HG03064 (cell line): ENCODE measurements at regions not wholly inside any gene's neighbourhood (a gene's known extent, or its start where the extent isn't known, plus 50 kb on each side); places are given as distances from the start of the nearest gene placed in this dataset.

Source experiments
- ATAC-seq: cut with Tn5 transposase; IDR thresholded peaks from one replicate; pipeline ENCODE4 v1.9.1; 2021; ENCODE audit warnings: low read depth; ENCODE audit not compliant: unreplicated experiment

- no peak for ATAC-seq
Measured at GRCh38 chr2:5839550-5839949, 147.4 kb downstream of the SOX11 start.

DNA sequence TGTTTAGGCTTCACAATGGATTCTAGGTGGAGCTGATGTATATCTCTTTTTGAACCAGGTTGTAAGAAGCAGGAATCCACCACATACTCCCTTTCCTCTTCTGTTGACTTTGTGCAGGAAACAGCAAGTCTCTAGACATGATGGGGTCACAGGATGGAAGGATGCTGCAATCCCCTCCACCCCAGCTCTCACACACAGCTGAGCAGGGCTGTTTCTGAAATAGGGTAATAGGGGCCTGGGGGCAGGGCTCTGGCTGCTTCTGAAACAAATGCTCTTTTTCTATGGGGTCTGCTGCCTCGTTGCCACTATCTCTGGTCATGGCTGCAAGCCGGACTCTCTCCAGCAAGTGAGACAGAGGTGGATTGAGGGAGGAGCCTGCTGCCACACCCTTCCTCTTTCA lies 148.9 kb downstream of the SOX11 start:
- ATAC-seq, result no peak

GRCh38 chr2:5842326-5842725 lies 150.1 kb downstream of the SOX11 start:
- no peak for ATAC-seq

GRCh38 chr2:5845798-5846330 lies 153.7 kb downstream of the SOX11 start:
- ATAC-seq, result no peak

DNA sequence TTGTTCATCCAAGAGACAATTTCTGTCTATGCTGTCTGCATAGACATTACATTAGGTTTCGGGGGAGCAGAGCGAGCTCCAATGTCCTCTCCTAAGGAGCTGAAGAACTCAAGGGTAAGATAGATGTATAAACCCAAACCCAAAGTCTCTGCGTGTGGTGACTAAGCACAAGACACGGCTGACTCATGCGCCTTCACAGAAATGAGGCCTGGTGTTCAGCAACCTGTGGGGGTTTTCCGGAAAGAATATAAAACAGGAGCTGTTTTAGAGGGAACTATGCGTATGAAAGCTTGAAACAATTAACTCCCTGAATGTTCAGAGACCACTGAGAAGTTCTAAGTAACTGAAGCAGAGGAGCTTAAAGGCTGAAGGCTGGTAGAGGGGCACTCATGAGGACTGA lies 154.7 kb downstream of the SOX11 start:
- ATAC-seq, result no peak

DNA sequence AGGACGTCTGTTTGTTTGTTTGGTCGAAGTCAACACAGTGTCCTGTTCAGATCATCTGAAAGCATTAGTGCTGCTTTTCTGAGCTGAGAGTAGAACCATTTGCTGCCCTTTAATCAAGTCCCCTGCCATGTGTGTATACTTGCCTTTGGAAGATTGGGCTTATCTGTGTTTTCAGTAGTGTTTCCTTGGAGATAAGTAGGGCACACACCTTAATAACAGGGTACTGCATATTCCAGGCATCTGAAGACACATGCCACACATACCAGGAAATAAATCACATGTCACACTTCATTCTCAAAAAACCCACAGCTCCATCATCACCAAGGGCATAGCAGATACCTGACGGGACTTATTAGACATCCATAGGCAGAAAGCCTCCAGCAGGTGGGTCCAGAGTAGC lies 157.4 kb downstream of the SOX11 start:
- ATAC-seq, result no peak

- ATAC-seq, result no peak
Measured at GRCh38 chr2:5851410-5851809, 159.2 kb downstream of the SOX11 start.

- no peak for ATAC-seq
Measured at GRCh38 chr2:5854797-5855196, 162.6 kb downstream of the SOX11 start.

- ATAC-seq, result no peak
Measured at GRCh38 chr2:5867056-5867455, 174.9 kb downstream of the SOX11 start.

DNA sequence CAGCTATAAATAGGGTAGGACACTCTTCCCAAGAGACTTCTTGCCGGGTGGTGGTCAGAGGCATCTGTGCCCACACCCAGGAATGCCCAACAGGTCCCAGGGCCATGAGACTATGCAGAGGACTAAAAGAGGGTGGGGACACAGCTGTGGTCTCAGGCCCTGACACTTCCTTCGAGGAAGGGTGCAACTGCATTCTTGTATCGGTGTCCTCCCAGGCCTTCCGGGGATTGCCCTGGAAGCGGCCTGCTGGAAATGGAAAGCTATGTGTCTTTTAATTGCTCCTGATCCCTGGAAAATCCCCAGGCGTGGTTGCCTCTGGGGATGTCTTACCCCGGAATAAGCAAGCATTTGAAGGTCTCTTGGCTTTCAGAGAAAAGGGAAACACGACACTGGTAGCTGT lies 176.7 kb downstream of the SOX11 start:
- ATAC-seq, result no peak

GRCh38 chr2:5869936-5870335 lies 177.8 kb downstream of the SOX11 start:
- no peak for ATAC-seq

GRCh38 chr2:5877360-5877759 lies 185.2 kb downstream of the SOX11 start:
- ATAC-seq, result no peak

- ATAC-seq, result no peak
Measured at GRCh38 chr2:5885451-5886173, 193.4 kb downstream of the SOX11 start.

GRCh38 chr2:5886462-5886861 lies 194.3 kb downstream of the SOX11 start:
- no peak for ATAC-seq

DNA sequence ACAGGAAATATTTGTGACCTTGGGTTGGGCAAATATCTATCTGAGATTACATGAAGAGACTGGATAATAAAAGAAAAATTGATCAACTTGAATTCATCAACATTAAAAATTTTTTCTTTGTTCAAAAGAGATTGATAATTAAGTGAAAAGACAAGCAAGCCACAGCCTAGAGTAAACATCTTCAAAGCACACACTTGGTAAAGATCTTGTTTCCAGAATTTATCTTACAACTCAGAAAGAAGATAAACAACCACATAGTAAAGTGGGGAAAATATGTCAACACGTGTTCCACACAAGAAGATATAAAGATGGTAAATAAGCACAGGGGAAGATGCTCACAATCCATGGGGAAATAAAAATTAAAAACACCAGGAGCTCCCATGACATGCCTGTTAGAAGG lies 195.9 kb downstream of the SOX11 start:
- ATAC-seq, result no peak

DNA sequence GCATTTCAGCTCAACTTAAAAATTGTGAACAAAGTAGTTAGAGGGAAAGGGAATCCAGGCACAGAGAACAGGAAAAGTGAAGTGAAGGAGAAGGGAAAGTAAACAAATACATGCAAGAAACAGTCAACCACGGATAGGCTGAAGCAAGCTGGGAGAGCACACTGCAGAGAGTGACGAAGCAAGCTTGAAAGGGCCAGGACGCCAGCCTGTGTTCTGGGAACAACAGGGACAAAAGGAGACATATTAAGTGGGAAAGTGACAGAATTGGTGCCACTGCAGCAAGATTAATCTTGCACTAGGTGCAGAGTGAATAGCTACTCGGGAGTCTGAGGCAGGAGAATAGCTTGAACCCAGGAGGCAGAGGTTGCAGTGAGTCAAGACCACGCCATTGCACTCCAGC lies 197.3 kb downstream of the SOX11 start:
- ATAC-seq, result no peak

DNA sequence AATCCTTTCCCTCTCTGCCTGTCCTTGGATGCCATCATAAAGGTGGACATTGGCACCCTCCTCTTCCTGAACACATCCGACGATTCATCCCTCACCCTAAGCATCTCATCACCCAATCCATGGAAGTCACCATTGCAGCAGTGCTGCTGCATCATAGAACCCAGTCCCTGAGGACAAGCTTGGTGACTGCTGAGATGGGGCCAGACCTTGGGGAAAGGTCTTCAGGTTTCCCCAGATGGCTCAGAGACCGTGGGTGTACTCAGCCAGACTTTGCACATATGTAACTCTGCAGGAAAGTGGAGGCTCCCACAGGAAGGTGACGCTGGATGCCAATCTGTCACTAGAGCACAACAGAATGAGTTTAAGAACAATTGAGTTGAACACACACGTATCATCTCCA lies 202.2 kb downstream of the SOX11 start:
- no peak for ATAC-seq

GRCh38 chr2:5895284-5895683 lies 203.1 kb downstream of the SOX11 start:
- ATAC-seq, result no peak

DNA sequence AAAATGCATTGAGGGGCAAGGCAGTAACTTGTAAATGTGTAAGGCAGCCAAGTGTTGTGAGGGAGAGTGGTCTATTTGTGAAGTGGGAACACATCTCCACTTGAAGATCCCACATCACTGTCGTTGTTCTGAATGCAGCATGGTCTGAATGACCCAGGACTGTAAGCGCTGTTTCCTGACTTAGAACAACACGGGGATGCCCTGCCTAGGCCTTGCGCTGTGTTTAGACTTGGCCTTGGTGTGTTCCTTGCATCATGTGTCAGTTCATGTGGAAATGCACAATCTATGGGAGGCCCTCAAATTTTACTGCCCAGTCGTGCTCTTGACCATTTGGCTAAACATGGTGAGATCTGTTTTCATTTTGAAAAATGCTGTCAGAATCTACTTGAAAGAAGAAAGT lies 205.1 kb downstream of the SOX11 start:
- ATAC-seq, result no peak

DNA sequence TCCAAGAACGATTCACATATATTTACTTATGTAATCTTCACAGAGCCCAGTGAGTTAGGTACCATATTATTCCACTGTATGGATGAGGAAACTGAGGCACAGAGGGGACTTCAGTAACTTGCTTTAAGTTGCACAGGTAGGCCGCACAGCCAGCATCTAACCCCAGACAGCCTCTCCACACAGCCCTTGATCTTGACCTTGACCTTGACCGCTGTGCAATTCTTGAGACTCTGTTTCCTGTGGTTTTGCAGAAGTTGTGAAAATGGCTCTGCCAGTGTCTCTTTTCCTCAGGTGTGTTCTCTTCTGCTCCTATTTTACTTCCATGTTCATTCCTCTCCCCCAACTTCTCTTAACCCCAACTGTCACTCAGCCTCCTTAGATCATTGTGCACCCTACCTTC lies 206.5 kb downstream of the SOX11 start:
- ATAC-seq, result no peak

DNA sequence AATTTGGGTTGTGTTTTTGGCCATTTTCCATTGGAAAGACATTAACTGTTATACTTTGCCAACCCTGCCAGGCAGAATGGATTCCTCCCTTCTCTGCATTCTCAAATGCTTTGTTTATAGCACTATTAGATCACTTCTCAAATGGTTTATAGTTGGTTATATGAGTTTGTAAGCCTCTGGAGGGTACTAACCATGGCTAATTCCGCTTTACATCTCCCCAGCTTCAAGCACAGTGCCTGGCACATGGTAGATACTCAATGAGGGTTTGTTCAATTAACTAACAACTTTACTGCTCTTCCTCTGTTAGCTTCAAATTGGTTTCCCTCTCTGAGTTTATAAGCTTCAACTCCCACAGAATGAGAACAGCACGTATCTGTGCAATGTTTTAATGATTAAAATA lies 213.5 kb downstream of the SOX11 start:
- no peak for ATAC-seq

DNA sequence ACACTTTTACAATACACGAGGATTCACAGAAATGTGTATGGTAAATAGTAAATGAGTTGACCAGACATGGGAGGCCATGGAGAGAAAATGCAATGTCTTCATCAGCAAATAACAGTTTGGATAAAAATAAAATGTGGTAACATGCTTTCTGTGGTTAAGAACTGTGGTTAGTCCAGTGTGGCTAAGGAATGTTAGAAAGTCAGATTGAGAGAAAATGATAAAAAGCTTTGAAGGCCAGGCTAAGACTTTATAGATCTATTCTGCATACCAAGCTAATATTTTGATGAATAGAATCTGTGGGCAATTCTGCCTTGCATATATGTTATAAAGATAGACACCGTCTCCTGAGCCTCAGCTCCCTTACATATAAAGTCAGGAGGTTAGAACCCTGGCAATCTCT lies 215.9 kb downstream of the SOX11 start:
- no peak for ATAC-seq

DNA sequence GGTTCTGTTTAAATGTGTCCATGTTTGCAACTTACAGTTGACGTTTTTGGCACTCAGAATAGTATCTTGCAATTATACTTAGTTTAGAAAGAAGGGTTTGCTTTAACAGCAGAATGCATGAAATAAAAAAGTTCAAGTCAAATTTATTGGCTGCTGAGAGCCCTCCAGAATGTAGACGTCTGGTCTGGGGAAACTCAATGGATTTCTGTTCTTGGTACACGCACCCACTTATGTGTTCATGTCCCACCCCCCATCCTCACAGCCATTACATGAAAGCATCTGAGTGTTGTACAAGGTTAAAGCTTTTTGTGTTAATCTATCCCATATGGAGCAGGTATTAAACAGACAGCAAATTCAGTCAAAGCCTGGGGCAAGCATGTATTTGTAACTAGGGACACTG lies 219.5 kb downstream of the SOX11 start:
- ATAC-seq, result no peak
